Osteocyte (in vitro differentiated cells): ENCODE measurements at regions not wholly inside any gene's neighbourhood (a gene's known extent, or its start where the extent isn't known, plus 50 kb on each side); places are given as distances from the start of the nearest gene placed in this dataset.

Source experiments
- DNase-seq: peaks from one replicate; pipeline ENCODE4 v3.0.0; 2021; ENCODE audit warnings: mixed read lengths; ENCODE audit not compliant: unreplicated experiment; ENCODE audit errors: extremely low spot score
- H3K27ac Mint-ChIP-seq: one replicate; pipeline ENCODE4 v1.8.0; 2021; ENCODE audit warnings: mild to moderate bottlenecking, mixed read lengths; ENCODE audit not compliant: unreplicated experiment
- H3K27me3 Mint-ChIP-seq: one replicate; pipeline ENCODE4 v1.8.0; 2021; ENCODE audit warnings: mixed read lengths; ENCODE audit not compliant: unreplicated experiment
- H3K36me3 Mint-ChIP-seq: one replicate; pipeline ENCODE4 v1.8.0; 2021; ENCODE audit warnings: mixed read lengths; ENCODE audit not compliant: unreplicated experiment
- H3K4me1 Mint-ChIP-seq: one replicate; pipeline ENCODE4 v1.8.0; 2021; ENCODE audit warnings: mixed read lengths; ENCODE audit not compliant: unreplicated experiment
- H3K4me3 Mint-ChIP-seq: one replicate; pipeline ENCODE4 v1.8.0; 2021; ENCODE audit warnings: mild to moderate bottlenecking, moderate library complexity, mixed read lengths; ENCODE audit not compliant: unreplicated experiment
- H3K9me3 Mint-ChIP-seq: one replicate; pipeline ENCODE4 v1.8.0; 2021; ENCODE audit warnings: mixed read lengths; ENCODE audit not compliant: unreplicated experiment
- CTCF ChIP-seq: fragments of 200-600 bp; sonication (generic); IDR thresholded peaks from 2 replicates; pipeline ENCODE4 v1.5.0; 2021; ENCODE audit warnings: antibody characterized with exemption, mild to moderate bottlenecking, moderate library complexity

- Mint-ChIP-seq H3K4me1 (no peaks in the 10 kb centered on the region), H3K4me3 (no peak overlapping the region), H3K36me3 (peaks cover 3% of the 10 kb centered on the region), H3K9me3 (peaks cover 52% of the 10 kb centered on the region), H3K27ac (no peak overlapping the region), H3K27me3 (no peaks in the 10 kb centered on the region)
- no peak for DNase-seq
- TF ChIP-seq CTCF: no peak
These were observed 654.6 kb downstream of the IRX1 start for GRCh38 chr5:4250254-4250653.

- Mint-ChIP-seq H3K36me3 (peaks cover 3% of the 10 kb centered on the region), H3K27me3 (no peaks in the 10 kb centered on the region), H3K4me3 (no peak overlapping the region), H3K27ac (no peak overlapping the region), H3K9me3 (peaks cover 56% of the 10 kb centered on the region), H3K4me1 (no peaks in the 10 kb centered on the region)
- no peak for DNase-seq
- TF ChIP-seq CTCF: no peak
These were observed 656.8 kb downstream of the IRX1 start for GRCh38 chr5:4252385-4252784.

- H3K4me1 Mint-ChIP-seq: no peaks in the 10 kb centered on the region
These were observed 659.1 kb downstream of the IRX1 start for GRCh38 chr5:4254736-4255135.

GRCh38 chr5:4255441-4255840, 659.8 kb downstream of the IRX1 start:
- TF ChIP-seq CTCF: no peak
- Mint-ChIP-seq H3K4me1 (no peaks in the 10 kb centered on the region), H3K9me3 (peaks cover 64% of the 10 kb centered on the region), H3K27ac (no peak overlapping the region), H3K4me3 (no peak overlapping the region), H3K27me3 (no peaks in the 10 kb centered on the region), H3K36me3 (peaks cover 3% of the 10 kb centered on the region)
- DNase-seq: no peak

More at GRCh38 chr5:4254736-4255135, 659.1 kb downstream of the IRX1 start:
- Mint-ChIP-seq H3K27ac (no peak overlapping the region), H3K36me3 (peaks cover 3% of the 10 kb centered on the region), H3K4me3 (no peak overlapping the region), H3K27me3 (no peaks in the 10 kb centered on the region), H3K9me3 (peaks cover 63% of the 10 kb centered on the region)
- DNase-seq: no peak
- no peak for TF ChIP-seq CTCF

- peaks cover 3% of the 10 kb centered on the region for H3K36me3 Mint-ChIP-seq
- no peak overlapping the region for H3K4me3 Mint-ChIP-seq
- H3K4me1 Mint-ChIP-seq: no peaks in the 10 kb centered on the region
- no peak overlapping the region for H3K27ac Mint-ChIP-seq
- H3K27me3 Mint-ChIP-seq: no peaks in the 10 kb centered on the region
- DNase-seq: no peak
- no peak for TF ChIP-seq CTCF
- H3K9me3 Mint-ChIP-seq: peaks cover 61% of the 10 kb centered on the region
These were observed 662.5 kb downstream of the IRX1 start for GRCh38 chr5:4258170-4258569.
